Stomach (tissue), 8 donors: ENCODE measurements at regions not wholly inside any gene's neighbourhood (a gene's known extent, or its start where the extent isn't known, plus 50 kb on each side); places are given as distances from the start of the nearest gene placed in this dataset.

Experiments
- DNase-seq, 2 donors: peaks; one replicate each; pipeline versions ENCODE4 v3.0.0 to v3.0.0-alpha.2; 2013 to 2019
- H3K27ac ChIP-seq, 5 donors: fragments of 200-600 bp in 4 of 5; sonication (generic) in 4 of 5; one replicate each; pipeline ENCODE4 v1.5.1; 2013 to 2019; ENCODE audit warnings: mild to moderate bottlenecking in 1 of 5, moderate library complexity in 1 of 5
- H3K27me3 ChIP-seq, 3 donors: fragments of 200-600 bp; sonication (generic); one replicate each; pipeline ENCODE4 v1.5.1; 2017 to 2019; ENCODE audit warnings: mixed run types in 1 of 3
- H3K36me3 ChIP-seq, 4 donors: fragments of 200-600 bp; sonication (generic); 1 replicate in 3 of 4; 2 replicates in 1 of 4; pipeline ENCODE4 v1.5.1; 2016 to 2019
- H3K4me1 ChIP-seq, 4 donors: fragments of 200-600 bp; sonication (generic); one replicate each; pipeline ENCODE4 v1.5.1; 2016 to 2019
- H3K4me3 ChIP-seq, 4 donors: fragments of 200-600 bp; sonication (generic) in 3 of 4; one replicate each; pipeline ENCODE4 v1.5.1; 2016 to 2019; ENCODE audit warnings: mild to moderate bottlenecking in 1 of 4
- H3K9me3 ChIP-seq, 4 donors: fragments of 200-600 bp; sonication (generic); one replicate each; pipeline ENCODE4 v1.5.1; 2016 to 2019
- EP300 ChIP-seq: sonication (generic); formaldehyde crosslinking; IDR thresholded peaks from one replicate; pipeline ENCODE4 v1.6.1; 2017; ENCODE audit warnings: antibody characterized with exemption
- POLR2A ChIP-seq, 4 donors: fragments of 450-650 bp; IDR thresholded peaks; one replicate each; pipeline ENCODE4 v1.6.1; 2016; ENCODE audit warnings: antibody characterized with exemption in 4 of 4, control low read depth in 2 of 4, mild to moderate bottlenecking in 1 of 4, moderate library complexity in 1 of 4
- POLR2AphosphoS5 ChIP-seq, 3 donors: sonication (generic); formaldehyde crosslinking; IDR thresholded peaks; one replicate each; pipeline ENCODE4 v1.6.1; 2016; ENCODE audit warnings: antibody characterized with exemption in 3 of 3
- WGBS, 5 donors: extraction: QIAGEN DNeasy Blood & Tissue Kit in 3 of 5; methylation state at CpG; one replicate each; pipeline versions ENCODE4 v1.1.5 to v1.1.7; 2013 to 2018; 5-methylcytosine and 5-hydroxymethylcytosine counted together
- intact Hi-C: fragments of 100-400 bp; cut with DNase I; formaldehyde crosslinking; loops from one replicate; pipeline ENCODE4 v1.15.1; 2023; ENCODE audit warnings: low total_unique reads
- TF ChIP-seq, protein P1 (sequence below), 7 experiments: fragments of 450-650 bp in 4 of 7; fragments of 200-600 bp in 3 of 7; sonication (generic) in 3 of 7; IDR thresholded peaks; one replicate each; pipeline ENCODE4 v1.5.1; 2016 to 2019; ENCODE audit warnings: antibody characterized with exemption in 7 of 7, control low read depth in 2 of 7, mild to moderate bottlenecking in 1 of 7
- donor health status: healthy with polysubstance abuse.
- donor health status: Bipolar disorder and iron deficiency.
- donor health status: healthy.

DNA sequence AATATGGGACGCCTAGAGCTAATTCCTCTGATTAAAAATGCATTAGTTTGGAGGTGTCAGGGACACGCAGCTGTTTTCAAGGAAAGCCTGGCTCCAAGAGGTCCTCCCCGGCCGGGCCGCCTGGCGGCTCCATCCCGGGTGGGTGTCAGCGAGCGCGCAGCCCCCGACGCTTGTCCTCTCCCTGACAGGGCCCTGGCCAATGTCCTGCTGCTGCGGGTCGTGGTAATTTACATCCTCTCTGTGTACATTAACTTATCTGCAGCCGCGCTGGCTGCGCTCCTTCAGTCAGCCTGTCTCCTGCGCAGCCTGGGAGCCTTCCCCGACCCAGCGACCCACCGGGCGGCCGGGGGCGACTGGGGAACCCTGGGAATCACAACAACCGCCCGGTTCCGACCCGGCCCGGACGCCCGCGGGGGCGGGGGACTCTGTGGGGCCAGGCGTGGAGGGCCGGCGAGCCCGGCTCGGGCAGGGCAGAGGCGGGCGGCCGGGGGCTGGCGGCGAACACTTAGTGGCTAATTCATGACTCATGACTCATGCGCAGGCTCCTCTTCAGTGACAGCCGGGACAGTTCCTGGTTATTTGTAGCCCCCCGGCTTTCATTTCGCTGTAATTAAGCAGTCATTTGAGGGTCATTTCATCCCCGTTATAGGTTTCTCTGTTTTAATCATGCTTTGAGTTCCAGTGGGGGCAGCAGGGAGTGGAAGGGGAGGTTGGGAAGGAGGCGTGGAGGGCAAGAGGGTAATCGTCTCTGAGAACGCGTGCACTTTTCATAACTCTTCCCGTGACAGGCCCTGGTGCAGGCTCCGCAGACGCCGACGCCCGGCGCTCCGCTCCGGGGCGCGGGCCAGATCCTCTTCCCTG is 141.9 kb upstream of the CTAGE1 start:
- peak in 1 of 3 donors; percentile 31 for TF ChIP-seq POLR2AphosphoS5 (IDR thresholded peaks at IDR 0.05)
- TF ChIP-seq, protein P1, sequence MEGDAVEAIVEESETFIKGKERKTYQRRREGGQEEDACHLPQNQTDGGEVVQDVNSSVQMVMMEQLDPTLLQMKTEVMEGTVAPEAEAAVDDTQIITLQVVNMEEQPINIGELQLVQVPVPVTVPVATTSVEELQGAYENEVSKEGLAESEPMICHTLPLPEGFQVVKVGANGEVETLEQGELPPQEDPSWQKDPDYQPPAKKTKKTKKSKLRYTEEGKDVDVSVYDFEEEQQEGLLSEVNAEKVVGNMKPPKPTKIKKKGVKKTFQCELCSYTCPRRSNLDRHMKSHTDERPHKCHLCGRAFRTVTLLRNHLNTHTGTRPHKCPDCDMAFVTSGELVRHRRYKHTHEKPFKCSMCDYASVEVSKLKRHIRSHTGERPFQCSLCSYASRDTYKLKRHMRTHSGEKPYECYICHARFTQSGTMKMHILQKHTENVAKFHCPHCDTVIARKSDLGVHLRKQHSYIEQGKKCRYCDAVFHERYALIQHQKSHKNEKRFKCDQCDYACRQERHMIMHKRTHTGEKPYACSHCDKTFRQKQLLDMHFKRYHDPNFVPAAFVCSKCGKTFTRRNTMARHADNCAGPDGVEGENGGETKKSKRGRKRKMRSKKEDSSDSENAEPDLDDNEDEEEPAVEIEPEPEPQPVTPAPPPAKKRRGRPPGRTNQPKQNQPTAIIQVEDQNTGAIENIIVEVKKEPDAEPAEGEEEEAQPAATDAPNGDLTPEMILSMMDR (IDR thresholded peaks at IDR 0.05) = no peak
- Histone ChIP-seq H3K27ac (peak overlapping the region; percentile 60 to 90 (median 79)), H3K9me3 (no peaks in the 10 kb centered on the region), H3K27me3 (peaks cover 0 to 33% (median 8%) of the 10 kb centered on the region in 3 donors), H3K4me1 (peaks cover 7 to 27% (median 19%) of the 10 kb centered on the region in 4 donors), H3K4me3 (peak overlapping the region; percentile 49 to 59 (median 58)), H3K36me3 (no peaks in the 10 kb centered on the region)
- 2 to 7% (median 3%) methylated on average over 34 to 63 of the region's 63 CpGs for WGBS, 5 donors
- peak; percentile 57 to 90 for DNase-seq
- intact Hi-C loops = no loop called here

DNA sequence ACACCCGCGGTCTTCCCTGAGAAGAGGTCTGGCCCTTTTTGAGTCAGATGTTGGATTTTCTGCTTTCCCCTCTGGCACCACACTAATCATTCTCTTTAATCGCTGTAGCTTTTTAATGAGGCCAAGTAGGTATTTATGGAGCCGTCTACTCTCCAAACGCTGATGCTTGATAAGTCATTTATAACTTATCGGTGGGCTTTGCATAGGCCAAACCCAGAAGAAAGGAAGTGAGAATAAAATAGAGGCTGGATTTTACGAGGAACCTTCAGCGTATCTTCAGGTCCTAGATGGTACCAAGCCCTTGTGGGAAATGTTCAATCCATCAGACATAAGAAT is 142.5 kb upstream of the CTAGE1 start:
- H3K4me3 ChIP-seq = peak overlapping the region; percentile 49 to 59 (median 58)
- no peak for DNase-seq
- 29 to 42% (median 35%) methylated on average over 8 of the region's 8 CpGs for WGBS, 5 donors
- intact Hi-C loops = no loop called here
- H3K36me3 ChIP-seq = no peaks in the 10 kb centered on the region
- peaks cover 0 to 35% (median 8%) of the 10 kb centered on the region in 3 donors for H3K27me3 ChIP-seq
- peak overlapping the region in 4 of 5 donors; percentile 77 to 90 (median 81) for H3K27ac ChIP-seq
- TF ChIP-seq POLR2AphosphoS5 (IDR thresholded peaks at IDR 0.05) (no peak), POLR2A (IDR thresholded peaks at IDR 0.05) (no peak), EP300 (no peak)
- TF ChIP-seq, protein P1 (IDR thresholded peaks at IDR 0.05) = no peak
- no peaks in the 10 kb centered on the region for H3K9me3 ChIP-seq
- H3K4me1 ChIP-seq = peaks cover 7 to 27% (median 19%) of the 10 kb centered on the region in 4 donors

GRCh38 chr18:22560797-22561196 is 143.1 kb upstream of the CTAGE1 start:
- no peak overlapping the region for H3K4me3 ChIP-seq
- H3K4me1 ChIP-seq = peaks cover 7 to 27% (median 19%) of the 10 kb centered on the region in 4 donors
- peaks cover 0 to 35% (median 8%) of the 10 kb centered on the region in 3 donors for H3K27me3 ChIP-seq
- no peak for TF ChIP-seq POLR2AphosphoS5 (IDR thresholded peaks at IDR 0.05)
- TF ChIP-seq, protein P1 (IDR thresholded peaks at IDR 0.05) = no peak
- no peak for TF ChIP-seq EP300
- no peak for TF ChIP-seq POLR2A (IDR thresholded peaks at IDR 0.05)
- H3K36me3 ChIP-seq = no peaks in the 10 kb centered on the region
- intact Hi-C loops = no loop called here
- H3K9me3 ChIP-seq = no peaks in the 10 kb centered on the region
- no peak for DNase-seq
- 75 to 100% (median 83%) methylated on average over 1 of the region's 1 CpG for WGBS, 5 donors
- H3K27ac ChIP-seq = peak overlapping the region in 1 of 5 donors; percentile 79

DNA sequence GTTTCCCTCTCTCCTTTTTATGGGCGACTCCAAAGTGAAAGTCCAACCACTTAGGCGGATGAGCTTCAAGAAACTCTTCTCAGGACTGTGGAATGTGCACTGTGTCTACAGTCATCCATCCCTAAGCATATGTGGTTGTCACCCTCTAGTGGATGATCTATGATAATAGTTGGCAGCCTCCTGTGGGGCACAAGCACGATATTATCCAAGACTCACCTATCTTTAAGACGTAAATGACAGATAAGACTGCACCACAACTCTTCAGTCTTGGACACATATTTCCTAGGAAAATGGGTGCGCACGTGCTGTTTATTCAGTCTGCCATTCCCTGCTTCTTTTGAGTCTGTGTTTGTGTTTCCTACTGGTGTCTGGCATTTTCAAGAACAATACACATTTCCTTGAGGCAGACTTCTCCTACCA is 145.5 kb upstream of the CTAGE1 start:
- intact Hi-C loops = no loop called here
- peak; percentile 40 to 91 for DNase-seq
- WGBS, 5 donors = 4 to 7% (median 6%) methylated on average over 6 of the region's 6 CpGs
- no peaks in the 10 kb centered on the region for H3K36me3 ChIP-seq
- no peaks in the 10 kb centered on the region for H3K9me3 ChIP-seq
- TF ChIP-seq, protein P1 (IDR thresholded peaks at IDR 0.05) = peak in 5 of 7 experiments; percentile 37 to 76 (median 68)
- TF ChIP-seq EP300 (no peak), POLR2AphosphoS5 (IDR thresholded peaks at IDR 0.05) (peak in 1 of 3 donors; percentile 79)
- no peak overlapping the region for H3K27ac ChIP-seq
- peaks cover 0 to 35% (median 8%) of the 10 kb centered on the region in 3 donors for H3K27me3 ChIP-seq
- H3K4me1 ChIP-seq = peaks cover 7 to 27% (median 19%) of the 10 kb centered on the region in 4 donors
- H3K4me3 ChIP-seq = no peak overlapping the region
